Activated T-cell treated with anti-CD3 and anti-CD28 coated beads for 4 hours (primary cell): ENCODE measurements at regions not wholly inside any gene's neighbourhood (a gene's known extent, or its start where the extent isn't known, plus 50 kb on each side); places are given as distances from the start of the nearest gene placed in this dataset.

ENCODE experiments used
- DNase-seq: peaks from one replicate; pipeline ENCODE4 v3.0.0-alpha.2; 2020

DNA sequence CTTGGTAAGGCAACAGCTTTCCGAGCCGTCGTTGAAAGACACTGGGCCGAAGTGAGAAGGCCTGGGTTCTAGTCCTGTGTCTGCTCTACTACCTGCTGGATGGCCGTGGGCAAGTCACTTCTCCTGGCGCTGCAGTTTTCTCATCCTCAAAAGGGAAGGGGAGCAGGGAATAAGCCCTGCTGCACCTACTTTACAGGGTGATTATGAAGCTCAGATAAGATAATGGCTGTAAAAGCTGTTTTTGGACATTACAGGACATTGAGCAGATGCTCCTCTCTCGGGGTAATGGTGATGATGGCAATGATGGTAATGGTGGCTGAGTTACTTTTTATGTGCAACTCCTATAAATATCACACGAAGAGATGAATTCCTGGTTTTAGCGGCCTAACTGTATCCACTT, 152.6 kb downstream of the FAM43A start:
- no peak for DNase-seq

DNA sequence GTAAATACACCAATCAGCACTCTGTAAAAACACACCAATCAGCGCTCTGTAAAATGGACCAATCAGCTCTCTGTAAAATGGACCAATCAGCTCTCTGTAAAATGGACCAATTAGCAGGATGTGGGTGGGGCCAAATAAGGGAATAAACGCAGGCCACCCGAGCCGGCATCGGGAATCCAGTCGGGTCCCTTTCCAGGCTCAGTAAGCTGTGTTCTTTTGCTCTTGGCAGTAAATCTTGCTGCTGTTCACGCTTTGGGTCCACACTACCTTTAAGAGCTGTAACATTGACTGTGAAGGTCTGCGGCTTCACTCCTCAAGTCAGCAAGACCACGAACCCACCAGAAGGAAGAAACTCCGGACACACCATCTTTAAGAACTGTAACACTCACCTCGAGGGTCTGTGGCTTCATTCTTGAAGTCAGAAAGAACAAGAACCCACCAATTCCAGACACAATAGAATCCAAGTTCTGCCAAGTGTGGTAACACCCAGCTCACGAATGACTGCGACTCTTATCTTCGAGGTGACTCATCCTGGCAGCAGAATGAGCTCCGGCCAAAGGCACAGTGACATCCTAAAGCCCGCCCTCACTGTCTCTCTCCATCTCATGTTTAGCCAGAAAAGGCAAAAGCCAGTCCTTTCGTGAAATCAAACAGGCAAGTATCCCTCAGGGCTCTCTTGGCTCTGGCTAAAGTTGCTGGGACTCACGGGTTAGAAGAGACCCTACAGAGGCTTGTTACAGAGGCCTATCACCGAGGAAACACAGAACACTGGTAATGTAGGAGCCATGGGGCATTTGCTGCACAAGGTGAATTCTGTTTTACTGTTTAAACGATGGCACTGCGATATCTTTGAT, 155.2 kb downstream of the FAM43A start:
- no peak for DNase-seq

DNA sequence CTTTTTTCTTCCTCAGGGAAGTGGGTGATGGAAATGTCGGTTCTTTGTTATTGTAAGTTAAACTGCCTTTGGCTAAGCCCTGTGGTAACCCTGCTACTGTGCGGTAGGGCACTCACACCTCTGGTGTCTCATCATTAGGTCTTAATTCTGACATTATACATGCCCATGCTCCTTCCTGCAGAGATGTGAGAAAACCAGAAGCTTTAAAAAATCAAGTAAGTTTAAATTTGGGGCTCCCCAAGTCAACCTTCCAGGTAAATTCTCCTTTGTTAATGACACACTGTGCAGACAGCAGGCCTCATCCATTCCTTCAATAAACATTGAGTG, 155.8 kb downstream of the FAM43A start:
- no peak for DNase-seq

DNA sequence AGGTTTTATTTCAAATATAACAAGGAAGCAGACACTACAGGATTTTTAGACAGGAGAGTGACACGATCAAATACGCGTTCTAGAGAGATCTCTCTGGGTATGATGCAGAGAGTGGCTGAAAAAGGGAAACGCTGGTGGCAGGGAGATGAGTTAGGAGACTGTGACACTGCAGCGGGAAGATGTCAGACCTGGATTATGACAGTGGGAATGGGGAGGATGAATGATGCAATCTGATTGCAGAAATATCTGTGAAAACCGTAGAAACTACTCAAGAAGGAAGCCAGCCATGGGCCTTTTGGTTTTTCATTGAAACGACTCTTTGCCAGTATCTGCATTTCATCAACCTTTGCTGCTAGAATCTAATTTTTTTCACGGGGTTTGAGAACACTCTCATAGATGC, 157.9 kb downstream of the FAM43A start:
- DNase-seq = no peak

DNA sequence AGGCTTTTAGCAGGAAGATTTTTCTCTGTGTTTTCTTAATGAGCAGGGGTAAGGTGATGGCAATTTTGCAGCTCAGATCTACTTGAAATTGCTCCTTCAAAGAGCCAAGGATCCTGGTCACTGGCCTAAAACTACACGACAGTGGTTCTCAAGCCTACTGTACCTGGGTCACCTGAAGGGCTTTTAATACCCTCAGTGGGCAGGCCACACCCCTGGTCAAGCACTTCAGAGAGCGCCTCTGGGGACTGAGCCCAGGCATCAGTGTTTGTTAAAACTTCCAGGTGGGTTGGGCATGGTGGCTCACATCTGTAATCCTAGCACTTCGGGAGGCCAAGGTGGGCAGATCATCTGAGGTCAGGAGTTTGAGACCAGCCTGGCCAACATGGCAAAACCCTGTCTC, 158.4 kb downstream of the FAM43A start:
- DNase-seq = no peak

DNA sequence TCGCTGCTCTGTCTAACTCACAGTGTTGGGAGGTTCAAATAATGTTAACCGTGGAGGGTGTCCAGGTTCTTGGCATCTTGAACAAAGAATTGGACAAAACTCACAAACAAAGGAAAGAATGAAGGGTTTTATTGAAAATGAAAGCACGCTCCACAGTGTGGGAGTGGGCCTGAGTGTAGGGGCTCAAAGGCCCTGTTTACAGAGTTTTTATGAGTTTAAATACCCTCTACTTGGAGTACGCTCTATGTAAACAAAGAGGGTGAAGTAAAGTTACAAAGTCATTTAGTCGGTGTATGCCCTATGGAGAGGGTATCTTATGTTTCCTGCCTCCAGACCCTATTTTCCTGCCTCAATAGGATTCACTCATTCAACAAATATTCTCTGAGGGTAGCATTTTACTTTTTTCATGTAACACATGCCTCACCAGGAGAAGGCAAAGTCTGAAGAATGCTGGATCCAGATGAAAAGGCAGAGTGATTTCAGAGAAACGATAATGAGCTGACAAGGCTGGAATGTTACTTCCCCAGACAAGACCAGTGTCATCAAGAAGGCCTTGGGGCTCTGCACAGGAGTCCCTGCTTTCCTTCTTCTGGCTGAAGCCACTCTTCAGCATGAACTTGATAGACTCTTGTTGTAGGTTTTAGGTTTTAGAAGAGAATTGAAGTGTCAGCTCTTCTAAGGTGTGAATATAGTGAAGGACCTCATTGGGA, 163.6 kb downstream of the FAM43A start:
- no peak for DNase-seq

DNA sequence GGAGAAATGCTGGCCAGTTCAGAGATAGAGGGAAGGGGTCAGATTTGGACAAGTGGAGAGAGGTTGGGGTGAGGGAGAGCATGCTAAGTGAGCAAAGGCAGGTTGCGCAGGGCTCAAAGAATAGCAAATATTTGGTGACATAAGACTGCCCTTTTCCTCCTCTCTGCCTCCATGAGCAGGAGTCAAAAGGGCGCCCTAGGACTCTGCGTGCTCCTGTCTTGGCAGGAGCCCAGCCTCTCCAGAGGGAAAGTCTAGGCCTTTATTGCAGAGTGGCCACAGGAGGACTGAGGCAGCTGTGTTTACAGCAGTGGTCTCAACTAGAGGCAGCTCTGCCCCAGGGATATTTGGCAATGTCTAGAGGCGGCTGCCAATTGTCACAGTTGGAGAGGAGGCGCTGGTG, 165.6 kb downstream of the FAM43A start:
- no peak for DNase-seq

DNA sequence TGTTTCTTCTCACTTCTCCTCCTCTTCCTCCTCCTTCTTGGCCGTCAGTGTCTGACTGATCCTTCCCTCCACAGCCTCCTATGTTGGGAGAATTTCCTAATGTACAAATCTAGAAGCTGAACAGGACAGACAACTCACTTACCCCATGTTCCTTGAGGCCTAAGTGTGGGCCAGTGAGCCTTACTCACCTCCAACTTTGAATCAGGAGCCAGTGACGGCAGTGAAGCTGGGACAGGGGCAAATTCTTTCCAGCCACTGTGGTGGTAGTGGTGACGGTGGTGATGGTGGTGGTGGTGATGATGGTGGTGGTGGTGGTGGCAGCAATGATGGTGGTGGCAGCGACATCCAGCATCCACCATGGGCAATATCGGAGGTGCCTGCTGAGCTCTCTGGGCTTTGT, 166.3 kb downstream of the FAM43A start:
- DNase-seq = no peak

DNA sequence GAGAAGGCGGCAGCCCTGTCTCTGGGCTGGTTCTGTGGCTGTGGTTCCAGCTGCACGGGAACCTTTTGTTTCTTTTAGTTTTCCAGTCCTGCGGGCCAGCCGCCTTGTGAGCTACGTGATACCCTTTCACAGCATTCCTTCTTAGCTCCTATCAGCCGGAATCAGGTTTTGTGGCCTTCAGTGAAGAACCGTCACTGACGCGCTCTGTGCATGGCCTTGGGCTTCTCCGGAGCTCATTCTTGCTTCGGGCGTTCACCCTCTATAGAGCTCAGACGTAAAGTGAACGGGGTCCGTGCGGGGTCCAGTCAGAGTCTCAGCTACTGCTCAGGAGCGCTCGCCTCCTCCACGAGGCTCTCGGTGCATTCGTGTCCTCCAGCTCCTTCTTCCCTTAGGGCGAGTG, 166.7 kb downstream of the FAM43A start:
- no peak for DNase-seq

DNA sequence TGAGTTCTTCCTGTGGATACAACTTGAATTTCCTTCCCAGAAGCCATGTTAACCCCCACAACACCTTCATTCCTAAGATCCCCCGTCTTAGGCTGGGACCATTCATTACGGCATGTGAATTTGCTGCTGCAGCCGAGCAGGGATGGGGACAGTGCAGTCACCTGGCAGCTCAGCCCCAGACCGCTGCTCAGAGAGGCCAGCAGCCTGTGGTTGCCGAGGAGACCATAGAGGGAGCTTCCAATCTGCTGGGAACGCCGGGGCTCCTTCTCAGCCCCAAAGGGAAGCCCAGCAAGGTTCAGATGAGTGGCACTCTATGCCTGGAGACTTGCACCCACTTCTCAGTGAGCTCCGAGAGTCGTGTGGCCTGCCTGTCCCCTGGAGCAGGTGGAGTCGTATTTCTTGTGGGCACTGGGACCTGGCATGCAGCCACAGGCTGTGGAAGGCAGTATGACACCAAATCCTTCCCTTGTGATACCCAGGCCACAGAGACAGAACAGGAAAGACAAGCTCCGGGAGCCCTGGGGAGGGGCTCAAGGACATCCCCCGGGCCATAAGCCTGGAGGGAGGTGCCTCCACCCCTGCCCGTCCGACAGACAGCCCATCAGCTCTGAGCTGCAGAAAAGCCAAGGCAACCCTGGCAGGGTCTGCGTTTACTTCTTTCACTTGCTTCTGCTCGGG, 167.3 kb downstream of the FAM43A start:
- DNase-seq = no peak

DNA sequence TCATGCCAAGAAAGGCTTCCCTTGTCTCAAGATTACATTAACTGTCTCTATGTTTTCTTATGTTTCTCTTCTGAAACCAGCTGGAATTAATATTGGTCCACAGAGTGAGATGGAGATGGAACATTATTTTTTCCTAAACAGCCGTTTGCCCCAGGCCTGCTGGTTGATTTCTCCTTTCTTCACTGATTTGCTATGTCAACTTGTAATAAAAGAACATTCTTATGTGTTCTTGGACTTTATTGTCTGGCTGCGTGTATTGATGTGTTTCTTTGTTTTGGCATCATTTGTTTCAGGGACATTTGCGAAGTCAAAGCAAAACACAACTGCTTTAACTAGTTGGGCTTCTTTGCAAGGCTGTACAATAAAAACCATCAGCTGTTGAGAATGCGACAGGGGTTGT, 168.5 kb downstream of the FAM43A start:
- DNase-seq = no peak

DNA sequence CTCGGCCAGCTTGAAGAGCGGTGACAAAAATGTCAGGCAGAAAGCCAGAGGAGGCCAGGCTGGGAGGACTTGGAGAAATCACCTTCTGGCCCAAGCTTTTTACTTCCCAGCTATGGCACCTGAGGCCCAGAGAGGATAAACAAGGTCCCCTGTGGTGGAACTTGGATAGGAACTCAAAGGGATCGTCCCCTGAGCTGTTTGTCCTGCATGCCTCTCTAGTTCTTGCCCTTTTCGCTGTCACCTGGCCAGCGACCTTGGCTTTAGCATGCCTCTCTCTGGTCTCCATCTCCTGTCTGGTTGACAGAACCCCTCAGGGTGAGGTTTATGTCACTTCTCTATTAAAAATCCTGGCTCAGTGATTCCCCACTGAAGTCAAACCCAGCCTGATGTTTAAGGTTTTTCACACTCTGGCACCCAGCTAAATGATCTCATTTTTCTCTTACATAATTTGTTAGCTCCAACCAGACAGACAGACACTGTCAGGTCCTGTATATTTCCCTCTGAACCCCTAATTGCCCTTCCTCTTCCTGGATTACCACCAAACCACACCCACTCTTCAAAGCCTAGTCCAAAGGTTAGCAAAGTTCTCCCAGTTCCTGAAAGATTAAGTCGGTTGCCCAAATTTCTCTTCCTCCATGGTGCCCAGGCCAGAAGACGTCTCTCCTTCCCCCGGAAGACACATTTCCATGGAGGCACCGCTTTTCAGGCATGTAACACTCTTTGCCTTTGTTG, 169.1 kb downstream of the FAM43A start:
- DNase-seq = no peak

DNA sequence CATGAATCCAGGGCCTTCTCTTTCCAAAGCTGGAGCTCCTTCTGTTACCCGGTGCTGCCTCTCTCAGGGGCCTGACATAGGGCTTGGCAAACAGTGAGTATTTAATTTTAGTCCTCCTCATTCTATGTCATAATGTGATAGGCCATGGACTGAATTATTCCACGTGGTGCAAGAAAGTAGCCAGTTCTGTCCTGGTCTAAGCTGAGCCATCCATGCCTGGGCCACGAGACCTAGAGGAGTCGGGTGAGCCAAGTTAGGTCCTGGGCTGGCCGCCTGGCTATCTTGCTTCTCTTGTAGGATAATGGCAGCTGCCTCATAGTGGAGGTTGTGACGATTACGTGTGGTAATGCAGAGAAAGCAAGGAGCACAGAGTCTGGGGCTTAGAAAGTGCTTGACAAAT, 170.6 kb downstream of the FAM43A start:
- no peak for DNase-seq

DNA sequence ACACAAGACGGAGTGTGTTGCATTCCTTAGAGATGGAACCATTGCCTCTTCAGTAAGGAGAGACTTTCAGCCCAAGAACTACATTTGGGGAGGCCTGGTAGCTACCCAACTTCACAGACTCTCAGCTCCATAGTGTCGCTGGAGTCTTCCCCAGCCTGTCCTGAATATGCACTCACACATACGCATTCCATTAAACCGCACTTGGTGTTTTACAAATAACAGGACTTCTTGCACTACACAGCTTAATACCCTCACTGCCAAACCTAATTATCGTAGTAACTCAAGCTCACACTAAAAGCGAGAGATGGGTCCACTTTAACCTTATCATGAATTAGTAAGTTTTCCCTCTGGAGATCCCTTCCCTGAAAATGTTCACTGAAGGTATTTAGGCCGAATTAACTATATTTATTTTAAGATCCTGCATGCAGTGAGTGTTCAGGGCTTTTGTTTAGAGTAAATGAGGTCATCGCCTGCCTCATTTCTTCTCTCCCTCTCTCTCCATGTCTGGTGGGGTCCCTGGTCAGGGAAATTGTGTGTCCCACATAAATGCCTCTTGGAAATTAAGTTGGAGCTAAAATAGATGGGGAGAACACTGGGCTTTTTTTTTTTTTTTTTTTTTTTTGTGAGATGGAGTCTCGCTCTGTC, 171.9 kb downstream of the FAM43A start:
- no peak for DNase-seq

DNA sequence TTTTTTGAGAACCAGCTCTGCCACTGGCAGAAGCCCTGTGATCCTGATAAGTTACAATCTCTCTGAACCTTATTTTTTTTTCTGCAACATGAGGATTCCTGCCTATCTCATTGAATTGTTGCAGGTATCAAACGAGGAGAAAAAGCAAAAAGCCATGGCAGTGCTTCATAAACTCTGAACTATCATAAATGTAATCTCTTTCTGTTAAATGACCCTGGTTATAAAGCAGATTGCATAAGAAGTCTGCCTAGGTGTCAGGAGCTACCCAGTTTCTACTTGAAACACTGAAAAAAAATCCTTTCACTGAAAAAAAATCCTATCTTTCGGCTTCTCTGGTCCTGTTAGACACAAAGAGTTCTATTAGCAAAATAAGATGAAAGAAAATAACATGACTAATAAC, 172.7 kb downstream of the FAM43A start:
- DNase-seq = no peak

DNA sequence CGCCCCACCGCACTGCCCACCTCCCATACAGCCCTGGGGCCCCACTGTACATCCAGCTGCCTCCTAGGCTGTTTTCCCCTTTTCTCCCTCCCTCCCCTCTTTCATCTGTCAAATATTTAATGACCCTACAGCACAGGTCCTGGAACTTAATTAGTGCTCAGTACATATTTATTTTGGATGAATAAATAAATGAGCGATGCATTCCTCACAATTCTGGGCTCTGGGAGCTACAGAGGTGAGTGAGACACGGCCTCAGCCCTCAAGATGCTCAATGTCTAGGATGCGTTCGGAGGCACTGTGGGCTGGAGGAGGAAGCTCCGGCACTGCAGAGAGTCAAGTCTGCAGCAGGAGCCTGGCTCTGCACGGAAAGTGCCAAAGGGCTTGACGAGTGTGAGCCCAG, 175.0 kb downstream of the FAM43A start:
- no peak for DNase-seq

DNA sequence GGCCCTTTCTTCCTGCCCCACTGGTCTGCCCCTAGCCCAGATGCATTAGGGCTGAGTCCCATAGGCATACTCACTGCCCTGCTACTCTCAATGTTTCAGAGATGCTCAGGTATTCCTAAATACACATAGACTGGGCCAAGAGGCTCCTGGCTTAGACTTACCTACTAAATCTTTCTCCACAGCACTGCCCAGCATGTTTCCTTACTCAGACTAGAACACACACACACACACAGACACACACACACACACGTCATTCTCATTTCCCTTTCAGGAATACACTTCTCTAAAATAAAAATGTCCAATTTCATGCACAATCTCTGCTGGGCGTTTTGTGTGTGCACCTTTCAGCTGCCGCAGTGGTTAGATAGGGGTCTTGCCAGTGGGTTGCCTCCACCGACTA, 175.7 kb downstream of the FAM43A start:
- no peak for DNase-seq

DNA sequence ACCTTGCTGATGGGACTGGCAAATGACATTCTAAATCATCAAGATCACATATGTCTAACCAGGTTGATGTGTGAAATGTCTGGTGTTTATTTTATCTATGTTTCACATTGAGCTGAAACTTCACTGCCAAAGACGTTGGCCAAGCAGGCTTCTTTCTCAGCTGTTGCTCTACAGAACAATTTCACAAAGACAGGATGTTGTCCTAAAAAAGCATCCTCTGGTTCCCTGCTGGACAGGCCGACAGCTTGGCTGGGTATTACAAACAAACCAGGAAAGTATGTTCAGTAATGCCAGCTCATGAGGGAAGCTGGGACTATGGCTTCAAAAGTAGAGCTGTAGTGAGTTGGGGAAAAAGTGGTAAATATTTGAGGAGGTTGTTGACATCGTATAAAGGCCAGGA, 179.4 kb downstream of the FAM43A start:
- DNase-seq = no peak

DNA sequence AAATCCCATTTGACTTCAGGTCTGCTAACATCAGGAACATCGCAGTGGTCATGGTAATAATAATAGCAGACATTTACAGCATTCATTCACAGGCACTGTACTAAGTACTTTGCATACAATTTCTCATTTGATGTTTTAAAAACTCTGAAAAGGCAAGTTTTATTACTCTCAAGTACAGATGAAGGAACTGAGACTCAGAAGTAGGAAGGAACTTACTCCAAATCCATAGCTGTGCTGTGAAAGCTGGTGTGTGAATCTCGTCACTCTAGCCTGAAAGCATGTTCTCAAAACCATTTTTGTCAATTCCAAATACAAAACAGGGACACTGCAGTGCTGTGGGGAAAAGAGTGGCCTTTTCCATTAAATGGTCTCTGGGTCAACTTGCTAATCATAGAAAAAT, 179.9 kb downstream of the FAM43A start:
- no peak for DNase-seq

DNA sequence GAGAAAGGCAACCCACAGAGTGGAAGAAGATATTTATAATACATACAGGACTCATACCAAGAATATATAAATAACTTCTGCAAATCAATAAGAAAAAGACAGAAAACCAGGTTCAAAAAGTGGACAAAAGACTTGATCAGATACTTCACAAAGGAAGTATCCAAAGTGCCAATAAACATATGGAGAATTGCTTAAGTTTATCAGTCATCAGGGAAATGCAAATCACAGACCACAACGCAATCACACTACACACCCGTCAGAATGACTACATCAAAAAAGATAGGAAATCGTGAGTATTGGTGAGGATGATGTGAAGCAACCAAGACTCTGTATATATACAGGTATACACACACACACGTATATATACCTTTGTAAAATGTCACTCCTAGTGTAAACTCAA, 180.6 kb downstream of the FAM43A start:
- DNase-seq = no peak

DNA sequence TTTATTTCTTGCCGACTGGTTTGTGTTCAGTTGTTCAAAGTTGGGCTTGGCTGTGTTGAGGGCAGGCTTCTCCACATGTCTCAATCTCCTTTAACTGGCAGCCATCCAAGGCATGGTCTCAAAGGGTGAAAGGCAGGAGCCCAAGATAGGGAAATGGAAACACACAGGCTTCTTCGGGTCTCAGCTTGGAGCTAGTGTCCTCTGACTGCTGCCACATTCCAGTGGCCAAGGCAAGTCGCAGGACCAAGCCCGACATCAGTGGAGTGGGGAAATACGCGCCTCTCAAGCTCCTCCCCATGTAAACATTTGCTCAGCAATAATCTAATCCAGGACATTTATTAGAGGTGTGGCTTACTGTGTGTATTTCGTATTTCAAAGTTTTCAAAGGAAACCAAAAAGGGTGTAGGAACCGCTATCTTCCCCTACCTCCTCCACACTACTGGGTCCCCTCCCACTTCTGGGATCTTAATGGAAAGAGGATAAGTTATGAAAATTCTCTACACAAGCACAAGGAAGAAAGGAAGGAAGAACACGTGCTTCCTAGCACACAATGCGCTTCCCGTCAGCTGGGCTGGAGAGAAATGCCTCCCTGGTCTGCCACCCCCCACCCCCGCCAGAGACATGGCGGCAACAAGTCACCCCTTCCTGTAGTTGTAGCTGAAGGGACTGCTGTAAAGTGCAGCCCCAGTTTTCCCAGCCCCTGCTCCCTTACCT, 181.7 kb downstream of the FAM43A start:
- DNase-seq = no peak

DNA sequence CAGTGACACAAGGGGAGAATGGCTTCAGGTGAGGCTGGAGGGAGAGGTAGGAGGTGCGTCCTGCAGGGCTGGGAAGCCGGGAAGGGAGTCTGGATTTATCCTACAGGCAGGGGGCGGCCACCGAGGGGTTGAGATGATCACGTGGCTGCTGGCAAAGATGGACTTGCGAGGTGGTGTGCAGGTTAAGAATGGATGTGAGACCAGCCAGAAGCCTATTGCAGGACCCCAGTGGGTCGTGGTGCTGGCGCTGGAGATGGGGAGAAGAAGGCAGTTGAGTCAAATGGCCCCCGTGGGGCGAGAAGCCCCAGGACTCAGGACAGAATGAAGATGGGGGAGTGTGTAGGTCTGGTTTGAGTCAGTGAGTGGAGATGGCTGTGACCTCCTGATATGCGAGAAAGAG, 183.1 kb downstream of the FAM43A start:
- no peak for DNase-seq
